LNCAP (cell line): ENCODE measurements at regions not wholly inside any gene's neighbourhood (a gene's known extent, or its start where the extent isn't known, plus 50 kb on each side); places are given as distances from the start of the nearest gene placed in this dataset.

Experiments used
- CTCF ChIP-seq: fragments of 450-650 bp; IDR thresholded peaks from 2 replicates; pipeline ENCODE4 v1.5.1; 2017; ENCODE audit warnings: mild to moderate bottlenecking

DNA sequence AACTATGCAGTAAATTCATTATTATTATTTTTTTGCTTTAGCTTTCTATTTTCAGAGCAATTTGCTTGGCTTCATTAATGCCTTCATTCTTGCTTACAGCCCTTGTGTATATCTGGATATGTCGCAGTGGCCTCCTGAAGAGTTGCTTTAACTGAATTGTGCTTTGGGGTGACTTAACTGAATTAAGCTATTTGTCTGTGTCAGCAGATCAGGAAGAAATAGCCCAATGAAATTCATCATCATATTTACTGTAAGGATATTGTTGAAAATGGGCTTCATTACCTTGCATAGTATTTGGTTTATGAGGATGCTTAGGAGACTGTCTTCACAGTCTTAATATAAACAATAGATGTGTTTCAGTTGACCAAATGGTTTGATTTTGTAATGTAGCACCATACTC is 59.7 kb upstream of the PIP4K2A start:
- TF ChIP-seq CTCF = no peak

GRCh38 chr10:22770270-22770669 is 55.9 kb upstream of the PIP4K2A start:
- TF ChIP-seq CTCF = no peak

DNA sequence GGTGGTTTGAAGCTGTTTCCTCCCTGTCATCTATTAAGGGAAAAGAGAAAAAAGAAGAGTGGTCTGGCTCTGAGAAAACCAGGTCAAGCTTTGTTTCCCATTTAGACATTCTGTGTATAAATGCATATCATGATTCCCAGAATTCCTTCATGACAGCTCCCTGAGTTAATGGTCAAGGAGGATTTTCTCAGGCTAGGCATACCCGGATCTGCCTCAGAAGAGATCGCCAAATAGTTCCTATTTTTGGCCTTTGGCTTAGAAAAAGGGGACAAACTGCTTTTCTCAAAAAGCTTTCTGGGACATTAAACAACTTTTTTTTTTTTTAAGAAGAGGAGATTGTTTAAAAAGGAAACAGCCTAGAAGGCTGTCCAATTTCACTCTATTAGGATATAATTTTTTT is 53.5 kb upstream of the PIP4K2A start:
- no peak for TF ChIP-seq CTCF

DNA sequence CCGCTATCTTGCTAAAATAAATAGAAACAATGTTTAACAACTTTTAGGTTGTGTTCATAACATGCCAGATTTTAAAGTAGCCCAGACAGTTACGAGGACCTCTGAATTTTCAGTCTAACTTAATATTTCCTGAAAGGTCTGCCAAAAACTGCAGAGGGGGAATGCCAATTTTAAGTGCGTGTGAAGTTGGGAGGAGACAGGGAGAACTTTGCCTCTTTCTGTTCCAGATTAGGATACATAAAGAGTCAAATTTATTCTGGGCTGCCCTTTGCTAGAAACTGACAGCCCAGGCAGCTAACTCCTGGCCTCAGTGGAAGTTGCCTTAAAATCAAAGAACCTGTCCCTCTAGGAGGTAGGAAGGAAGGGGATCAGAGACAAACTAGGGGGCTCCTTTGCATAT is 52.3 kb upstream of the PIP4K2A start:
- TF ChIP-seq CTCF = no peak

GRCh38 chr10:22765660-22766547 is 51.5 kb upstream of the PIP4K2A start:
- TF ChIP-seq CTCF = no peak

DNA sequence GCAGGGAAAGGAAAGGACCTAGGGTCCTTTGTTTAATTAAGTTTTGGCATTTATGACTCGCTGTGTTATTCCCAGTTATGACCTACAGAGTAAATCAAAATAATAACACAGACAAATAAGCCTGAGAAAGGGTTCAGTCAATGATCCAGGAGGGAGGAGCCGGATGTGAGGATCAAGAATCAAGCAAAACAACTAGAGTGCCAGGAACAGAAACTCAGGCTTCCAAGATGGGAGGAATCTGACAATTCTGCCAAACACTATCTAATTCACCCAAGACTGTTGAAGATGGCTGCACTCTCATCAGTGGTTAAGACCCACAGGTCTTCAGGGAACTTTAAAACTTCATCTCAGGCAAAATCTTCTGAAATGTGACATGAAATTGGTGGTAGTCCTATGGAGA is 50.3 kb upstream of the PIP4K2A start:
- no peak for TF ChIP-seq CTCF
